Fibroblast of peridontal ligament (primary cell): ENCODE measurements at regions not wholly inside any gene's neighbourhood (a gene's known extent, or its start where the extent isn't known, plus 50 kb on each side); places are given as distances from the start of the nearest gene placed in this dataset.
"Not testable (repeated sequence)": the region's sequence is repeated elsewhere in the genome, so short reads cannot be mapped to it uniquely, and the experiment has no call there.

ENCODE experiments used
- DNase-seq: peaks from one replicate; pipeline ENCODE4 v3.0.0-alpha.2; 2010; ENCODE audit errors: extremely low read depth

DNA sequence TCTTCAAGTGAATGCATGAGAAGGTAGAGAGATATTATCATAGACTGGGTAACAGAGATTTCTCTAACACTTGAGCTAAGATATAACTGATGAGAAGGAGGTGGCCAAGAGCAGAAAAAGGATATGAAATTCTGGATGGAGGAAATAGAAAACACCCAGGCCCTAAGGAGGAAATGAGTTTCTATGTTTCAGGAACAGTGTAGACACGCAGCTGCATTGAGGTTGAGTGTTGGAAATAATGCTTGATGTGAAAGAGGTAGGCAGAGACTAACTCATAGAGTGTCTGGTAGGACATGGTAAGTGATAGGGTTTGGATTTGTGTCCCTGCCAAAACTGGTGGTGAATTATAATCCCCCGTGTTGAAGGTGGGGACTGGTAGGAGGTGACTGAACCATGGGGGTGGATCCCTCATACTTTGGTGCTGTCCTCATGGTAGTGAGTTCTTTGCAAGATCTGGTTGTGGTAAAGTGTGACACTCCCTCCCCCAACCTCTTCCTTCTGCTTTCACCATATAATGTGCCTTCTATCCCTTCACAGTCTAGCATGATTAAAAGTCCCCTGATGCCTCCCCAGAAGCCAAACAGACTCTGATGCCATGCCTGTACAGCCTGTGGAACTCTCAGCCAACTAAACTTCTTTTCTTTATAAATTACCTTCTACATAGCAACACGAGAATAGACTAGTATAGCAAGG lies 787.3 kb downstream of the EDEM1 start:
- DNase-seq, result no peak

DNA sequence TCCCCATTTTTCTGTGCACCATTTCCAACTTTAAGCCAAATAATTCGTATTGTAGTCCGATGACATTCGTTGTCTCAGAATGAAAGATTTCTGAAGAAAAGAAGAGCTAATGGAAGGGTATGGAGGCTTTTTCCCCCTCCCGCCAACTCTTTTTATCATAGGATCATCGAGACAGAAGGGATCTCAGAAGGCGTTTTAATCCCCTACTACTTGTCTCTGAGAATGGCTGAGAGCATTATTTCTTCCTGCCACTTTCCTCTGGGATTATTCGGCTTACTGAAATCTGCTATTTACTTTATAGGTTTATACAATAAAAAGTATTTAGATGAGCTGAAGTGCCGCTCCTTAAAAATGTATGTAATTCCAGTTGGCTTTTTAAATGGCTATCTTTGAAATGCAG lies 789.8 kb downstream of the EDEM1 start:
- no peak for DNase-seq

DNA sequence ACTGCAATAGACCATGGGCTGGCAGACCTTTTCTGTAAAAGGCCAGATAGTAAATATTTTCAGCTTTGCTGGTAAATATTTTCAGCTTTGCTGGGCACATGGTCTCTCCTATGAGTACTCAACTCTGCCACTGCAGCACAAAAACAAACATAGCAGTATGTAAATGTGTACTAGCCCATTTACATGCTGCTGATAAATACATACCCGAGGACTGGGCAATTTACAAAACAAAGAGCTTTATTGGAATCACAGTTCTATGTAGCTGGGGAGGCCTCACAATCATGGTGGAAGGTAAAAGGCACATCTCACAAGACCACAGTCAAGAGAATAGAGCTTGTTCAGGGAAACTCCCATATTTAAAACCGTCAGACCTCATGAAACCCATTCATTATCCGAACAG lies 793.0 kb downstream of the EDEM1 start:
- no peak for DNase-seq

DNA sequence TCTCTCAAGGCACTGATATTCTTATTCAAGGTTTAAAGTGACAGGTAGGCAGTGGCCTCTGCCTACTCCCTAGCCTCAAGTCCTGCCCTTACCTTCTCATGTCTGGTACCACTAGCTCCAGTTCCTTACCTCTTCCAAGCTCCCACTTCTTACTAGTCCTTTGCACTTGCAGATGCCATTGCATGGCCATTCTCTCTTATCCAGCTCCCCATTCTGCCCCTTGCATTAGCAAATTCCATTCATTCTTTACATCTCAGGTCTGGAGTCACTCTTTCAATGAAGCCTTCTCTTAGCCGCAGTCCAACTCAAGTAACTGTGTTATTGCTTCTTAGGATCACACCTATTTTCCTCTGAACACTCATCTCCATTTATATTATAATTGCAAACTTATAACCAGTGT lies 807.1 kb downstream of the EDEM1 start:
- no peak for DNase-seq

DNA sequence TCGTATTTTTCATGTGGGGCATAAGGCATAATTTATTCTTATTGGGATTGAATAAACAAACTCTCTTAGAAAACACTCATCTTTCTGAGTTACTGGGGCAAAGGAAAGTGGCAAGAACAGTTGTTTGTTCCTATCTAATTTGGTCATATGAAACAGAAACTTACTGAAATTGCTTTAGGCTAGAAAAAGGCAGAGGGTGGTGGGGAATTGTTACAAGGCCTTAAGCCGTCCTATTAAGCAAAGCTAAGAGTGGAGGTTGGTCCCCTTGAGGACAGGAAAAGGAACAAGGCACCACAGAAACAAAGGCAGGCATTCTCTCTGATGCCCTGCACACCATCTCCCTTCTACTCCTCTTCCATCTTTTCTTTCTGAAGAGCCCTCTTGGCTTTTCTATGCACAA lies 830.9 kb downstream of the EDEM1 start:
- DNase-seq, result no peak

DNA sequence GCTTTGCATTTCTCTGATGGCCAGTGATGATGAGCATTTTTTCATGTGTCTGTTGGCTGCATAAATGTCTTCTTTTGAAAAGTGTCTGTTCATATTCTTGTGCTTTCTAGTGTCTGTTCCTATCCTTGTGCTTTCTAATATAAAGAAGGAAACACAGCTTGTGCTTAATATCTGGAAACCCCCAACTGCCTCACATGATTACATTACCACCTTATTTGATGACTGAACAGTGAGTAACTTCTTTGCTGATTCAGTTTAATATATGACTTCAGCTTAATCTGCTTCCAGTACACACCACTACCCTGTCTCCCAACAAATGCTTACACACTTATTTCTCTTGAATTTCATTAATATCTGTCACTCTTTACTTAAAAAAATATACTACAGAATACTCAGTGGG lies 835.1 kb downstream of the EDEM1 start:
- no peak for DNase-seq

DNA sequence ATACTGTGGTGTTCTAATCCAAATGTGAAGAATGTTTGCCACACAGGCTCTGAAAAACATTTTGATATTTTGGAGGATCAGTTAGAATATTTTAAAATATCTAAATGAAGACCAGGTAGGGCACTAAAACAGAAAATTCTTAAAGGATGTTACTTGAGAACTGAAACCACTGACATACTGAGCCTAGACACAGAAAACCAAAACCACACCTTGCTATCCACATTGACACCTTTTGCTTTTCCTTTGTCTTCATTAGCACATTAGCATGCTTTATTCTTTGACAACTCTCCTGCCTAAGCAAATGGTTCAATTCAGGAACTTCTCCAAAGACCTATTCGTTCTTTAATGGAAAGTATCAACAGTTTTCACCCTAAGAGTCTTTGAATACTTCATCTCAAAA lies 835.9 kb upstream of the GRM7 start:
- DNase-seq, result no peak

DNA sequence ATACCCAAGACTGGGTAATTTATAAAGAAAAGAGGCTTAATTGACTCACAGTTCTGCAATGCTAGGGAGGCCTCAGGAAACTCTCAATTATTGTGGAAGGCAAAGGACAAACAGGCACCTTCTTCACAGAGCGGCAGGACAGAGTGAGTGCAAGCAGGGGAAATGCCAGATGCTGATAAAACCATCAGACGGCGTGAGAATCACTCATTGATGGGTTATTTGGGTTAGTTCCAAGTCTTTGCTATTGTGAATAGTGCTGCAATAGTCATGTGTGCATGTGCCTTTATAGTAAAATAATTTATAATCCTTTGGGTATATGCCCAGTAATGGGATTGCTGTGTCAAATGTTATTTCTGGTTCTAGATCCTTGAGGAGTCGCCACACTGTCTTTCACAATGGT lies 830.3 kb upstream of the GRM7 start:
- not testable (repeated sequence) for DNase-seq

DNA sequence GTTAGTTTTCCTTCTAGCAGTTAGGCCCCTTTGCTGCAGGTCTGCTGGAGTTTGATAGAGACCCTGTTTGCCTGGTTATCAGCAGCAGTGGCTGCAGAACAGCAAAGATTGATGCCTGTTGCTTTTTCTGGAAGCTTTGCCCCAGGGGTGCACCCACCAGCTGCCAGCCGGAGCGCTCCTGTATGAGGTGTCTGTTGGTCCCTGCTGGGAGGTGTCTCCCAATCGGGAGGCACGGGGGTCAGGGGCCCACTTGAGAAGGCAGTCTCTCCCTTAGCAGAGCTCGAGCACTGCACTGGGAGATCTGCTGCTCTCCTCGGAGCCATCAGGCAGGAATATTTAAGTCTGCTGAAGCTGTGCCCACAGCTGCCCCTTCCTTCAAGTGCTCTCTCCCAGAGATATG lies 825.3 kb upstream of the GRM7 start:
- no peak for DNase-seq

DNA sequence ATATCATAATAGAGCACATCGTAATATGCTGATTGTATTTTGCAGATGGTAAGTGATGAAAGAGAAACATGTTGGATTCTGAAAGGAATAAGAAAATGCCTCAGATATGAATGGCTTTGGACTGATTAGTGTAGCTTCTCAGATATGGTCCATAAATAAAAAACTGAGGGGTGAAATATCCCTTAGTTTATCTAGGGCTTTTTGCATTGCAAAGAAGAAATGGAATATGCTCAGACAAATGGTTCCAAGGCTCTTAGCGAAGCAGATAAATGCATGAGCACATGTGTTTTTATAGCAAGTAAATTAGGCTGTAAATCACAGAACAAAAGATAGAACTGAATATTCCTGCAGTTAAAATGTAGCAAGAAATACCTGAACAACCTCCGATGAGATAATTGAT lies 820.9 kb upstream of the GRM7 start:
- DNase-seq, result no peak

DNA sequence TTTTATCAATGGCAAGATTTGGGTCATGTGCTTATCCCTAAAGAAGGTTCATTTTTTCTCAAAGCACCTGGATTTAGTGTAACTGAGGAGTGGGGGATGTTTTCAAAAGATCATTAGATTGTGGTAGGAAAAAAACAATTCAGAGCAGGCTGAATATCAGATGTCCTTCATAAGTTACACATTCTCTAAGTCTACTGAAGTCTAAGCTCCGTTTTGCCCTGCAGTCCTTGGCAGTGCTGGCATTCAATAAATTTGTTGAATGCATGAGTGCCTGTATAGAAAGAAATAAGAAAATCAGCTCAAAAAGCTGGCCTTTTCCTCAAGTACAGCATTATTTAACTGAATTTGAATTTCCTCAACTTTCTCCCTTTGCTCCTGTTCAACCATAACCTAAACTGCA lies 819.0 kb upstream of the GRM7 start:
- no peak for DNase-seq

DNA sequence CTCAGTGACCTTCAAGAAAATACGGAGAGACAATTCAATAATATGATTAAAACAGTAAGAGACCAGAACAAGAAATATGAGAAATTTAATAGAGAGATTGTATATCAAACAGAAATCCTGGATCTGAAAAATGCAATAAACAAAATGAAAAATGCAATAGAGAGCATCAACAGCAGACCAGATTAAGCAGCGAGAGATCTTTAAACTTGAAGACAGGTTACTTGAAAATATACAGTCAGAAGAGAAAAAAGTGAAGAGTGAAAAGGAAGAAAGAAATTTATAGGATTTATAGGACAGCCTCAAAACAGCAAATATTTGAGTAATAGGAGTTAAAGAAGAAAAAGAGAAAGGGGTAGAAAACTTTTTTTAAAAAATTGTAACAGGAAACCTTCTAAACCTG lies 813.9 kb upstream of the GRM7 start:
- DNase-seq, result no peak

DNA sequence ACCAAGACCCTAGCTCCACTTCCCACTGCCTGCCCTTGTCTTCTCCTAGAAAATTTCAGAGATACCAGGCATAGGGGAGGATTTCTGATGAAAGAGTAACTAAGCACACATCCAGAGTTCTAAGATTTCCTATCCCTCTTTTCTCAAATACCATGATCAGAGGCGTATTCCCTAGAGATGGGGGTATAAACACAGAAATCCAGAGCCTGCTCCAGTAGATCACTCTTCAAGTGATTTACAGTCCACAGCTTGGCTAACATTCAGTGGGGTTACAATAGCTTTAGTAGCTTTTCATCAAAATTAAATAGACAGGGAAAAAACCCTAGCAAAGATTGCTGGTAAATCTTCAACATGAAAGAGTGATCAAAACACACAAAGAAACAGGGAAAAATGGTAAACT lies 800.7 kb upstream of the GRM7 start:
- DNase-seq, result no peak

DNA sequence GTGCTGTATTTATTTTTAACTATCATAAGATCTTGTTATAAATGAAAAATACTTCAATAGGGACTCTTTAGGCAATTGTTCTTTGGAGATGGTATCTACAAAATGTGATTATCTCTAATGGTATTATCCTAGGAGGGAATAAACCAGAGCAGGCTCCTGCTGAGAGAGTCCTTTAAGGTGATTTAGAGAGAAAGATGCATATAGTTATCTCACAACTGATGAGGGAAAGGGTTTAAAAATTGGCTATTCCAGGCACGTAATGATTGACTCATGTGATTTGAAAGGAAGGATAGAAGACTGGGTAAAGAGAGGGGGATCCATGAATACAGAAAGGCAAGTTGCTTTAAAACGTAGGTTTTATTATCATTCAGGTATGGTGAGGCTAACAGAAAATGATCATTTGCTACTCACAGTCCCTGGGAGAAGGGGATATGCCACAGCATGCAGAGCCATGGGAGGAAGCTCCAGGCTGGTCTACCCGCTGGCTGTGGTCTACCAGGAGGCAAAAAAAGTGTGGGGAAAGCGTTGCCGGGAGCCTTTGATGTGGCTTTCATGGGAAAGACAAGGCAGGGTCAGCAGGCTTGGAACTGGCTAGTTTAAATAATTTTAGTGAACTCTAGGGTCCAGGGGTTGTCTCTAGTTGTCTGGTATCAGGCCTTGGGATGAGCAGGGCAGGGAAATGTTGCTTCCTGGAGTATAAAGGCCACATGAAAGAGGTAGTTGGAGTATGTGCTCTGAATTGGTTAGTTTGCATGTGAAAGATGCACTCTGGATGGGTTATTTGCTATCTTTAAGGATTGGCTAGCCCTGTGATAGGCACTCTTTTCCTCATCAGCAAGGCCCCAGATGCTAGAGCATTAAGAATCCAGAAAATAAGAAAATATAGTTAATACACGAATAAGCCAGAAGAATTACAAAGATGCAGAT lies 798.4 kb upstream of the GRM7 start:
- no peak for DNase-seq

DNA sequence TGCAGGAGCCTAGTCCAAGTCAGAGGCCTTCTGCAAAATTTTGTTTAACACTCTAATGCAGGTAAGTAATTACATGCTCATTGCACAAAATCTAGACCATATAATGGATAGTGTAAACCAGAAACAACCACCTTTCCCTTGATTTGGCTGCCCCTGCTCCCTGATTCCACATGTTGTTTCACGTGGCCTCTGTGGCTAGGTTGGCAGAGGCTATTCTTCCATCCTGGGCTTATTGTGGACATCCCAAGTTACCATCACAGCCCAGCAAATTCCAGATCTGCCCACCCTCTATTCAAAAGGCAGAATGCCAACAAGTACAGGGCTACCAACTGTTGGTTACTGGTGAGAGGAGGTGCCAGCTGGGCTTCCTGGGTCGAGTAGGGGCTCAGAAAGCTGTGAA lies 794.5 kb upstream of the GRM7 start:
- DNase-seq, result no peak

DNA sequence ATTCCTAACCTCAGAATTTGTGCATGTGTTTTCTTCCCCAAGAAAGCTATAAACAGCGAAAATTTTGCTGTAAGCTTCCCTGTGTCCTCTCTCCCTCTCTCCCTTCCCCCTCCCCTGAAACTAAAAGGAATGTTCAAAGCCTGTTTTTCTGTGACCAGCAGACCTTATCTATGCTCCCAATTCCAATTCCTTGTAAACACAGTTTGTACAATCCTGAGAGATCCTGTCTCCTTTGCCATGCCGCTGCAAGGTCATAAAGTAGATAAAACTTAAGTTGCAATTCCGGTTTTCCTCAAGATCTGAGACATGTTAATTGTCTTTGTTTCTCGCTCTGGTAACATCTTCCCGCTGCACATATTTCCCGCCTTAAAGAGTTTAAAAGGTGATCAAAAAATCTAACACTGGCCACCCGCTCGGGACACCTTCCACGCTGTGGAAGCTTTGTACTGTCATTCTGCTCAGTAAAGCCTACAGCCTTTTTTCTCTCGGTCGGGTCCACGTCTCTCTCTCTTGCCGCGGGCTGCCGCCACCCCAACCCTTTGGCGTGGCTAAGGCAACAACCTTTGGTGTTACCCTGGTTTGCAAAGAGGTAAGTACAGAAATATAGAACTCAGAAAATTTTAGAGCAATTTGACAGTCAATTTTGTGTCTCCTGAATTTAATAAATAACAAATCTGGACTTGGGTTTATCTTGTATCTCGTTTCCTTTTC lies 793.9 kb upstream of the GRM7 start:
- DNase-seq, result not testable (repeated sequence)

DNA sequence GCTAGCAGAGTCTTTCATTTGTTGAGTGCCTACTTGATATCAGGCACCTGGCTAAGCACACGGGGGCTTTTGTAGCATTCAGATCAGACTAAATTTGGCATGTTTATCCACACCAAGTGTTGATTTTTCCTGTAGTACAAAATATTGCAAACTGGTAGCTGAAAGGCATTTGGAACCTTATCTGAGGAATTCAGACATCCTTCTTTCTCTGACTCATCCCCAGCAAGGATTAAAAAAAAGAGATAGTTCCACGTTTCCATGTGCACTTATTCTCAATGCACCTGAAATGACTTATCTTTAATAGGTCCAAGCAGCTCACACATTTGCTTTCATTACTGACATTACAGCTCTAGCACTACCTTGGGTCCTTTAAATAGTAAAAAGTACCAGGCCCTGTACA lies 786.0 kb upstream of the GRM7 start:
- DNase-seq, result no peak

DNA sequence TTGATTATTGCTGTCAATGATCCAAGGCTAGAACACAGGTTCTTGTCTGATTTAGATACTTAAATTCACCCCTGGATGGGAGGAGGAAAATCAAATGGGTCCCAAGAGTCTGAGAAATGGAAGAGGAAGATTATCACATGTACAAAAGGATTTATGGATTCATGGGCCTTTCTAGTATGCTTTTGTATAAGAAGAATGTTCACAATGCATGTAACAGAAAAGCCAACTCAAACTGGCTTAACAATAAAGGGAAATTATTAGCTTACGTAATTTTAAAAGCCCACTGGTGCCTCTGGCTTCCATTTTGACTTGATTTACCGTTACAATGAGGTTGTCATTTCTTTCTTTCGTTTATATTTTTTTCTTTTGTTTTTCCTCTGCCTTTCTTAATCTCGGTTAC lies 782.5 kb upstream of the GRM7 start:
- DNase-seq, result no peak

DNA sequence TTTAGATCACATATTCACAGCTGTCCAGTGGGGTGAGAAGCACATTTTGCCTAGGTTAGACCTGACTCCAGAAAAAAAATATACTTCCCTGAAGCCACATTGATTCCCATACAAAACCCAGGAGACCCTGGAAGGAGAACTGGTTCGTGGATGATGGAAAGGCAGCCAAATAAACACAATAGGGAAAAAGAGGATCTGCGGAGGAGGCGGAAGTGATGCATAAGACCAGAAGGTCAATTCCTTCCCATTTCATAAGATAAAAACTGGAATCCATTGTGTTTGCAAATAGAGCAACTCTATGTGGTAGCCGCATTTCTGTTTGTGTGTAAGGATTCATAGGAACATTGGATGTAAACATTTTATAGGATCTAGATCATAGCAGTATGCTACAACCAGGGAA lies 781.9 kb upstream of the GRM7 start:
- no peak for DNase-seq

DNA sequence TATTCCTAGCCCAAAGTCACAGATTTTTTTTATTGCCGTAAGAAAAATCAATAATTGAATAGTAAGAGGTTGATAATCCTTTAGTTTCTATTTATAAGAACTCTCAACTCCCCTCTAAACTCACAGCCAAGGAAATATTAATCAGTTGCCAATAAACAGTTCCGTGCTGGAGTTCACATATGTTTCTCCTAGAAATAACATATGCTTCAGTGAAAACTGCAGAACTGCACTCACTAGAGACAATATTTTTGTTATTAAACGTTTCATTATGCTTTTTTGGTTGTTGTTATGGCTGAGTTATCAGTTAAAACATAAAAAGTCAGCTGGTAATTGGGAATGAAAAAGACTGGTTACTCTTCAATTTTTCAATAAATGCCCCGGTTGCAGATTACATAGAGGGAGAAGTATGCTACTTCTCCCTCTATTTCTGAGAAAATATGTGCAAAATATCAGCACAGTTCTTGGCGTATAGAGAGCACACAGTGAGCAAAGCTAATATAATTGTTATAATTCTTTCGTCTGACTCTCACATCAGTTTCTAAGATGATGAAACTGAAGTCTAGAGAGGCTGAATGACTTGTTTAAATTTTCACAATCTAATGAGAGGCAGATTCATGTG lies 781.2 kb upstream of the GRM7 start:
- no peak for DNase-seq

DNA sequence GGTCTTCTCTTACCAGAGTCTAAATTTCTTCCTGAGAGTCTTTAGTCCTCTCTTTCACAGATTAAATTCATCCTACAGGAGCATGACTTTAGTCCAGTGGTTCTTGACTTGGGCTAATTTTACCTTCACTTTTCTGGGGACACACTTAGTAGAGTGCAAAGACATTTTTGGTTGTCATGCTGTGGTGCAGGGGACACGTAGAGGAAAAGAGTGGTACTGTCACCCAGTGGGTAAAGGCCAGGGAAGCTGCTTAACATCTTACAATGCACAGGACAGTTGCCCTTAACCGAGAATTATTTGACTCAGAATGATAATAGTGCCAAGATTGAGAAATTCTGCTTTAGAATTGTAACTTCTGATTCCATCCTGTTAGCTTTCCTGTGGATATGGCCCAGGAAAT lies 772.5 kb upstream of the GRM7 start:
- DNase-seq, result no peak

DNA sequence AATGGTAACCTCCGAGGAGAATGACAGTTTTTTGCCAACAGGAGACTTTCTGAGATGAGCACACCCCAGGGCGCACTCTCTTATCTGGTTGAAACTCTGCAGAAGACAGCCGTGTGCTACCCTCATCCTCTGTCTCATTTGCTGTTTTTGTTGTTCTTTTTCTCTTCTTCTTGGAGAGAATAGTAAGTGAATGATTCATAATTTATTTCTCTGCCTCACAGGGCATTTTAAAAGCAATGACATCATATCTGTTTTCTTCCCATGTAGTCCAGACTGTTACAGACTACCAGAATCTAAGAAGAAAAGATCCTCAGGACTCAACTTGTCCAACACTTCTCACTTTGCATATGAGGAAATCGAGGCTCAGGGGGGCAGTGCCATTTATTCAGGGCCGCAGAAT lies 771.1 kb upstream of the GRM7 start:
- DNase-seq, result no peak
